ENCODE measurements at regions not wholly inside any gene's neighbourhood (a gene's known extent, or its start where the extent isn't known, plus 50 kb on each side); places are given as distances from the start of the nearest gene placed in this dataset.

DNA sequence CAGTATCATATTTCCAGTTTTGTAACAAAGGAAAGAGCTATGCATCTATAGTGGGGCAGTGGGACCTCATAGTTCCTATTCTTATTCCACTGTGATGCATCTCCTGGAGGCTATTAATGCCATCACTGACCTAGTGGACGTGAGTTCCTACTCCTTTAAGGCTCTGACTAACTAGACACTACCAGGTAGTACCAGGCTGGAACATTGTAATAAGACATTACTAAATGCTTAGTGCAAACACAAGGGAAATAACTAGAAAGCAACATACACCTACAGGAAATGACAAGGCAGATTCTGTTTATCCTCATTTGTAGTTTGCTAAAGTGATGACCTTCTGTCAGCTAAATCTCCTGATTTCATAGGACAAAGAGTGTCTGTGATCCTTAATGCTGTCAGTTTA is 192.5 kb downstream of the POSTN start:
- DNase-seq, result no peak

- no peak for DNase-seq
Observed at GRCh38 chr13:37403776-37404527, 194.6 kb downstream of the POSTN start.

GRCh38 chr13:37401721-37402120 is 196.8 kb downstream of the POSTN start:
- DNase-seq, result no peak

- DNase-seq, result no peak
Observed at GRCh38 chr13:37397535-37397934, 201.0 kb downstream of the POSTN start.

DNA sequence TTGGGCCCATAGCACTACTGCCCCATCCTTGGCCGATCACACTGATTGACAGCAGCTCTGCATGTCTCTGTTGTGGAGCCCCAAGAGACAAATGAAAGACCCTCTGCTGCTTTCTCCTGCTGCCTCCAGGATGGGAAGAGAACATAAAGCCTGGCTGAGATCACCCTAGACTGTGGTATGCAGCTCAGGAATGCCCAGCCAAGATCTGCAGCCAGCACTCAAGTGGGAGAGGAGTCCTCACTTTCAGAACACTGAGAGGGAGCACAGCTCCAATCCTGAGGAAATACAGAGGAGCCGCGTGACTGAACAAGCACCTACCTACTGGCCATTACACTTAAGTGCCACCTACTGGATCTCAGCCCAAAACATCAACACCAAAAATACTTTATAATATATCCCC is 203.0 kb downstream of the POSTN start:
- no peak for DNase-seq

DNA sequence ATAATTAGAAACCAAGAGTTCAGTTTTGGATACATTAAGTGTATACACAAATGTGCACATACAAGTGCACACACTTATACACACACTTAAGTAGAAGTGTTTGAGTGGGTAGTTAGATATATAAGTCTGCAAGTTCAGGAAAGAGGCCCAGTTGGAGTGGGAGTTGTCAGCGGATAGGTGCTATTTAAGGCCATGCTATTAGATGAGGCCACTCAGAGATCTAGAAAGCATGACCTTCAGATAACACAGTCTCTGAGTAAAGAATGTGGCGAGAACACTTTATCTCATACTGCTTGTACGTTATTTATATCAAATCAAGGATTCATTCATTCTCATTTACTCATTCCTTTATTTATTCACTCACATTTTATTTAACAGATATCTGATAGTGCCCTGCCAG is 206.2 kb downstream of the POSTN start:
- DNase-seq, result no peak

DNA sequence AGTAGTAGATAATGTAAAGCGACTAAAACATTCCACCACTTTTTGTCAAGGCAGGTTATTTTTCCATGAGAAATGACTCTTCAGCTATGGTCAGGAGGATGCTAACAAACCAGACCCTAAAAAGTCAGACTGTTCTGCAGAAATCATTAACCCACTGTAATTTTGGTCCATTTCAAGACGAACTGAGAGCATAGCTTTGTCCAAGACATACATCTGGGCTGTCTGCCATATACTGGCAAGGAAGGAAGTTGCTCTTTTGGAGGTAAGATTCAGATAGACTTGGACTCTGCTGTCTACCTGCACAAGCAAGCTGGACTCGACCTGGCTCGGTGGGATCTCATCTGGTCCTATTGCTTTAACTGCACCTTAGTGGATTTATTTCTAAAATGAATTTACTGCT is 207.8 kb downstream of the POSTN start:
- no peak for DNase-seq

GRCh38 chr13:37385956-37386670 is 212.5 kb downstream of the POSTN start:
- no peak for DNase-seq

DNA sequence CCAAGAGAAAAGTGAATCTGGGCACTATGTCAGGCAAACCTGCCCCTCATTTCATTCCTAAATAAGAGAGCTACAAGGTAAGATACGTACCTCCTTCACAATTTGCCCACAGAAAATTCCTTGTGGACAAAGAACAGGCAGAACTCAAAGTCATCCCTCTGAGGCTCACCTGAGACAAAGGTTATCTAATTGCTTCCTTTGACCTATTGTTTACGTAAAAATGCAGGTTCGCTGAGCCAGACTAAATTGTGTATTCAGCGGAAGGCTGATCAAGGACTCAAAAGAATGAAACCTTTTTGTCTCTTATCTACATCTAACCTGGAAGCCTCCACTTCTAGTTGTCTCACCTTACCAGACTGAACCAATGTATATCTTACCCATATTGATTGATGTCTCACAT is 213.3 kb downstream of the POSTN start:
- DNase-seq, result no peak

DNA sequence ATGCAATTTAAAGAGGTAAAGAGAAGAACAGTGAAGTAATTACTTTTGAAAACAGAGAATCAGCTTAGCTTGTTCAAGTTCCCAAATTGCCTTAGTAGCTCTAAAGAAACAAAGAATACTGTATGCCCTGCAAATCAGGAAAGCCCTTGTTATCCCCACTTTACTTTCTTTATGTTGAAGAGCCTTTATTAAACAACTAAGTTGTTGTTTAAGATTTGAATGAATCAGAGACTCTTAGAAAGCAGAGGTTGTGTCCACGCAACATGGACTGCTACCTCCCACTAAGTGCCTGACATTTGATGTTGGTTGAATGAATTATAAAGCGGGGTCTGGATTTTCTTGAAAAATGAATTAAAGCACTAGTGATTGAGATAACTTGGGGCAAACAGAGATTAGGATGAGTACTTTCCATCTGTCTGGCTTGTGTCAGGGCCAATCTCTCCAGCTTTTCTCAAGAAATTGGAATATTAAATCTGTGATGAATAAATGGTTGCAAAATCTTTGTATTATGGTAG is 214.7 kb downstream of the POSTN start:
- DNase-seq, result no peak

DNA sequence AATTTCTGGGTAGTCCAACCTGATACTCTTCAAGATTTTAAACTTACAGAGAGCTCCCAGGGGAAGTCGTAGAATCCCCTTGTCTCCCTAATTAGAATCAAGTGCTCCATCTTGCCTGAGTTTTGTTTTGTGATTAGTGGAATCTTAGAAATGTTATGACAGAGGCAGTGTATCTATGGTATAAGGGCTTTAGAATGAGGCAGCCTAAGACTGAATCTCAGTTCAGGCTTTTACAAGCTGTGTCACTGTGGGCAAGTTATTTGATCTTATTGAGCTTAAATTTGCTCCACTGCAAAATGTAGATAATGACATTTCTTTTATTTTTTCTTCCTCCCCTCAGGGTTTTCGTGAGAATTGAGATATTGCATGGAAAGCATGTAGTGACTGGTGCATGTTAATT is 215.5 kb downstream of the POSTN start:
- no peak for DNase-seq

- DNase-seq, result no peak
Observed at GRCh38 chr13:37382146-37382545, 216.4 kb downstream of the POSTN start.

DNA sequence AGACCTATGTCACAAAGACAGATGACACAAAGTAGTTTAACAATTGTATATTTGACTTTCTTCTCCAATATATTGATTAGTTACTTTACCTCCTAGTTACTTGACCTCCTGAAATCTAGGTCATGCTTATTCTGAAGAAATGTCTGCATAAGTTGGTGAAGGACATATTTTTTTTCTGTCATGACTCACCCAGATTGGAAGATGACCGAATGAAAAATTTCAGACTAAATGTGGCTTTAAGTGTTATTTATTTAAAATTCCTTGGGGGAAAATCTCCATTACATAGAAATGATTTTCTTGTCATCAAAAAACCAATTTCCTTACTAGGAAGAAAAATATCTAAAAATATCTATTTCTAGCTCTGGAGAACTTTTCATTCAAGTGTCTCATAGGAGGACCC is 217.1 kb downstream of the POSTN start:
- DNase-seq, result no peak

DNA sequence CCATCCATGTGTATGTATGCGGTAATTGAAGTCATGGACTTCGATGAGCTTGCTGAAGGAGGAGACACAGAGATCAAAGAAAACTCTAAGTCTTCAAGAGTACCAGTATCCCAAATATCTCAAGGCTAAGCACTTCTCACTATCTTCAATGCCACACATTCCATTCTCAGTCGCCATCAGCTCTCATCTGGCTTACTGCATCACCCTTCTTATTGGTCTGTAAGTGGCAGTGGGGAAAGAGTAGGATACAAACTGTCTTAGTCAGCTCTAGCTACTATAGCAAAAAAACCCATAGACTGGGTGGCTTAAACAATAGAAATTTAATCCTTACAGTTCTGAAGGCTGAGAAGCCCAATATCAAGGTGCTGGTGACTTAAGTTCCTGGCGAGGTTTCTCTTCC is 218.7 kb downstream of the POSTN start:
- DNase-seq, result no peak

GRCh38 chr13:37375724-37376123 is 222.8 kb downstream of the POSTN start:
- no peak for DNase-seq

DNA sequence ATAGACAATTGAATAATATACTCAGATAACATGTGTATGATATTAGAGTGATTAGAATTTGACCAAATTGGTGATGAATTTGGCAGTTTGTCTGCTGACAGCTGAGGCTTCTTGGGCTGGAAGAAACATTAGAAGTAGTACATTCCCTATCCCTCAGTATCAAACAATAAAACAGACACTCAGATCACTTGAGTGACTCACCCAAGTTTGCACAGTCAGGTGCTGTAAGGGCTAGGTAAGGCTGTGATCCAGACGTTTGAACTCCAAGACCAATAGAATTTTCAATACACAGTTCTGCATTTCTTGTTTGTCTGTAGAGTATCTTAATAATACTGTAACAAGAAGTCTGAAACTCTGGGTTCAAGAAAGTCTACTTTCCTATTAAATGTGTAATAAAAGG is 223.5 kb downstream of the POSTN start:
- no peak for DNase-seq

- no peak for DNase-seq
Observed at GRCh38 chr13:37369616-37370015, 229.0 kb downstream of the POSTN start.

DNA sequence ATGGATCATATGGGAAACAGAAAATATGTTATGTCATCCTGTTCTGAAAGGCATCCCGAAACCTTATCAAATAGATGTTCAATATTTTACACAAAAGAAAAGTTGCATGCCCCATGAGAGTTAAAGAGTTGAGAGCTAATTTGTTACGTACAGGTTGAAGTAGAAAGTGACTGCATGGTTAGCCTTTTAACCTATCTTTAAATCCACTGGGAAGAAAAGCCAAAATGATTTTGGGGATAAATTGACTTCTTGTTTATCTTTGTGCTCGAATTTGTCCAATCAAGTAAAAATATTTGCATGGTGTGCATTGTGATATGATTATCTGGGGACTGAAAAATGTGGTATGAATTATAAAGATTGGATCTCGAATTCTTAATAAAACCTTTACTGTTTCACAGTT is 230.1 kb downstream of the POSTN start:
- no peak for DNase-seq

- DNase-seq, result no peak
Observed at GRCh38 chr13:37366044-37366770, 232.4 kb downstream of the POSTN start.

GRCh38 chr13:37365496-37365895 is 233.1 kb downstream of the POSTN start:
- no peak for DNase-seq

- no peak for DNase-seq
Observed at GRCh38 chr13:37364956-37365355, 233.6 kb downstream of the POSTN start.

GRCh38 chr13:37364007-37364406 is 234.6 kb downstream of the POSTN start:
- DNase-seq, result no peak

GRCh38 chr13:37361608-37362007 is 237.0 kb downstream of the POSTN start:
- no peak for DNase-seq

- no peak for DNase-seq
Observed at GRCh38 chr13:37360556-37360955, 238.0 kb downstream of the POSTN start.
